ENCODE measurements at regions not wholly inside any gene's neighbourhood (a gene's known extent, or its start where the extent isn't known, plus 50 kb on each side); places are given as distances from the start of the nearest gene placed in this dataset.

DNA sequence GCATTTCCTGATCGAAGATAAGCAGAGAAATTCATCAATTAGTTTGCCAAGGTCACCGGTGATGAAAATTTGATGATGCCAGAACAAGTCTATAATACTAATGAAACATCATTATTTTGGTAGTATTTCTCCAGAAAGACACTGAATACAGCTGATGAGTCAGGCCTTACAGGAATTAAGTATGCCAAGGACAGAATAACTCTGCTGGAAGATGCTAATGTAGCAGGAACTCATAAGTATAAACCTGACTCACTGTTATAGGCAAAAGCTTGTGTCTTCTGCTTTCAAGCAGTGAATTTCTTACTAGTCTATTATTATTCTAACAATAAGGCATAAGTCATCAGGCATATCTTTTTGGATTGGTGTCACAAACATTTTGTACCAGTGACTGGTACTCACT is 1825.1 kb upstream of the IGFBP7 start:
- Mint-ChIP-seq H3K9me3 (peaks cover 21% of the 10 kb centered on the region), H3K4me3 (no peak overlapping the region)
- no peak for DNase-seq

GRCh38 chr4:58936436-58936835 is 1826.3 kb upstream of the IGFBP7 start:
- no peaks in the 10 kb centered on the region for H3K4me1 Mint-ChIP-seq (ENCODE audit: low read depth)
- H3K27ac Mint-ChIP-seq, result no peak overlapping the region
- no peak overlapping the region for H3K4me3 Mint-ChIP-seq
- no peaks in the 10 kb centered on the region for H3K27me3 Mint-ChIP-seq
- H3K36me3 Mint-ChIP-seq (ENCODE audit: low read depth), result no peaks in the 10 kb centered on the region
- no peak for DNase-seq
- H3K9me3 Mint-ChIP-seq, result peaks cover 15% of the 10 kb centered on the region

More for the DNA sequence above, 1825.1 kb upstream of the IGFBP7 start:
- Mint-ChIP-seq H3K4me1 (ENCODE audit: low read depth) (no peaks in the 10 kb centered on the region), H3K36me3 (ENCODE audit: low read depth) (no peaks in the 10 kb centered on the region), H3K27ac (no peak overlapping the region), H3K27me3 (no peaks in the 10 kb centered on the region)

GRCh38 chr4:58940167-58940566 is 1830.0 kb upstream of the IGFBP7 start:
- H3K27ac Mint-ChIP-seq, result no peak overlapping the region
- no peaks in the 10 kb centered on the region for H3K36me3 Mint-ChIP-seq (ENCODE audit: low read depth)
- H3K4me1 Mint-ChIP-seq (ENCODE audit: low read depth), result no peaks in the 10 kb centered on the region
- no peak for DNase-seq
- peaks cover 14% of the 10 kb centered on the region for H3K9me3 Mint-ChIP-seq
- no peak overlapping the region for H3K4me3 Mint-ChIP-seq
- H3K27me3 Mint-ChIP-seq, result no peaks in the 10 kb centered on the region

- H3K36me3 Mint-ChIP-seq (ENCODE audit: low read depth), result no peaks in the 10 kb centered on the region
- peaks cover 12% of the 10 kb centered on the region for H3K9me3 Mint-ChIP-seq
- no peak overlapping the region for H3K27ac Mint-ChIP-seq
- DNase-seq, result no peak
- H3K4me3 Mint-ChIP-seq, result no peak overlapping the region
- no peaks in the 10 kb centered on the region for H3K4me1 Mint-ChIP-seq (ENCODE audit: low read depth)
- H3K27me3 Mint-ChIP-seq, result no peaks in the 10 kb centered on the region
Measured at GRCh38 chr4:58941286-58941685, 1831.1 kb upstream of the IGFBP7 start.

DNA sequence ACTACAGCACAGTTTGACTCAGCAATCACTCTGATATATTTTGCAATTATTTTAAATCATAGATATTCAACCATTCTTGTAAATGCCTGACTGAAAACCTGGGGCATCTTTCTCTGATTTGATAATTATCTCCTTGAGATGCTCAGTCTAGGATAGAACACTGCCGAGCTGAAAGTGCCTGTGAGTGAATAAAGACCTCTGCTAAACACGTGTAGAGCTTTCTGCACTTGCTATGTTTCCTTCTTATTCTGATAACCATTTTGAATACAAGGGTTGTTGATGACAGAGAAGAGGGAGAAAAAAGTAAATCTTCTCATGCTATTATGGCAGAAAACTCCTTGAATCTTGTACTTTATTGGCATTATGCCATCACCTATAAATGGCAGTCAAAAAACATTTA is 1843.4 kb upstream of the IGFBP7 start:
- Mint-ChIP-seq H3K27ac (no peak overlapping the region), H3K4me1 (ENCODE audit: low read depth) (no peaks in the 10 kb centered on the region), H3K9me3 (peaks cover 8% of the 10 kb centered on the region), H3K27me3 (no peaks in the 10 kb centered on the region), H3K36me3 (ENCODE audit: low read depth) (no peaks in the 10 kb centered on the region), H3K4me3 (no peak overlapping the region)
- no peak for DNase-seq

- no peak for DNase-seq
- Mint-ChIP-seq H3K4me3 (no peak overlapping the region), H3K4me1 (ENCODE audit: low read depth) (no peaks in the 10 kb centered on the region), H3K36me3 (ENCODE audit: low read depth) (no peaks in the 10 kb centered on the region), H3K27ac (no peak overlapping the region), H3K27me3 (no peaks in the 10 kb centered on the region), H3K9me3 (peaks cover 14% of the 10 kb centered on the region)
Measured at GRCh38 chr4:58957711-58958110, 1847.5 kb upstream of the IGFBP7 start.

DNA sequence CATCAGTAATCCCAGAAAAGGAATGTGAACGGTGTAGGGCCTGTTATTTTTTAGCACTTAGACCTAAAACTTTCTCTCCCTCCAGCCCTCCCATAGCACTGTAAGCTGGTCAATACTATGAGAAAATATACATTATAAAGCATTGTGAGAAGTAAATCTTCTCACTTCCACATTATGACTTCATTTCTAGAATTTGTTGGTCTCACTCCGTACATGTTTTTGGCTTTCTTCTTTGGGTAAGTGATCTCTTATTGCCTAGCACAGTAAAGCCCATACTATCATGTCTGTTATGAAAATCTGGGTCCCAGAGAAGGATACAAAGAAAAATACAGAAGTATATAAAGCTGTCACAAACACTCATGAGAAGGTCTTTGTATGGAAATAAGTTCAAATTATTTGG is 1851.1 kb upstream of the IGFBP7 start:
- Mint-ChIP-seq H3K4me3 (no peak overlapping the region), H3K4me1 (ENCODE audit: low read depth) (no peaks in the 10 kb centered on the region)
- DNase-seq, result no peak

DNA sequence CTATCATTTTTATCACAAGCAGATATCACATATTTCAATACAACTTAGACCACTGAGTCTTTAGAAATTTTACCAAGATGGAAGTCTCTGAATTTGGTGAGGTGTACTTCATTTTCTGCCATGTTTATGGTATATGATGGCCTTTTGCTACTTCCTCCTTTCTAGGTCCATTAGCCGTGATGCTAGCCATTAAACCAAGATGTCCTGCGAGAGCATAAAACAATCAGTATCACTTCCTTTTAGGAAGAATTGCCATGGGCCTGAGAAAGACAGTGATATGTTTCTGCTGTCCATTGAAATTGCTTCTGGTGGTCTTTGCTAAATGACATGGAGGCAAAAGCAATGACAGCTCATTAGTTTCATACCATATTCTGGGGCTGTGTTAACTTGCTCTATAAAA is 1851.7 kb upstream of the IGFBP7 start:
- Mint-ChIP-seq H3K9me3 (peaks cover 18% of the 10 kb centered on the region), H3K27me3 (no peaks in the 10 kb centered on the region), H3K4me1 (ENCODE audit: low read depth) (no peaks in the 10 kb centered on the region), H3K36me3 (ENCODE audit: low read depth) (no peaks in the 10 kb centered on the region), H3K4me3 (no peak overlapping the region), H3K27ac (no peak overlapping the region)
- DNase-seq, result no peak

More for the DNA sequence above, 1851.1 kb upstream of the IGFBP7 start:
- Mint-ChIP-seq H3K9me3 (peaks cover 18% of the 10 kb centered on the region), H3K36me3 (ENCODE audit: low read depth) (no peaks in the 10 kb centered on the region), H3K27ac (no peak overlapping the region), H3K27me3 (no peaks in the 10 kb centered on the region)

GRCh38 chr4:58962424-58962823 is 1852.2 kb upstream of the IGFBP7 start:
- no peaks in the 10 kb centered on the region for H3K27me3 Mint-ChIP-seq
- no peaks in the 10 kb centered on the region for H3K4me1 Mint-ChIP-seq (ENCODE audit: low read depth)
- DNase-seq, result no peak
- H3K9me3 Mint-ChIP-seq, result peaks cover 16% of the 10 kb centered on the region
- H3K27ac Mint-ChIP-seq, result no peak overlapping the region
- no peaks in the 10 kb centered on the region for H3K36me3 Mint-ChIP-seq (ENCODE audit: low read depth)
- H3K4me3 Mint-ChIP-seq, result no peak overlapping the region

- no peak for DNase-seq
- Mint-ChIP-seq H3K4me1 (ENCODE audit: low read depth) (no peaks in the 10 kb centered on the region), H3K4me3 (no peak overlapping the region), H3K9me3 (peaks cover 10% of the 10 kb centered on the region), H3K36me3 (ENCODE audit: low read depth) (no peaks in the 10 kb centered on the region), H3K27me3 (no peaks in the 10 kb centered on the region), H3K27ac (no peak overlapping the region)
Measured at GRCh38 chr4:58981828-58982227, 1871.6 kb upstream of the IGFBP7 start.

DNA sequence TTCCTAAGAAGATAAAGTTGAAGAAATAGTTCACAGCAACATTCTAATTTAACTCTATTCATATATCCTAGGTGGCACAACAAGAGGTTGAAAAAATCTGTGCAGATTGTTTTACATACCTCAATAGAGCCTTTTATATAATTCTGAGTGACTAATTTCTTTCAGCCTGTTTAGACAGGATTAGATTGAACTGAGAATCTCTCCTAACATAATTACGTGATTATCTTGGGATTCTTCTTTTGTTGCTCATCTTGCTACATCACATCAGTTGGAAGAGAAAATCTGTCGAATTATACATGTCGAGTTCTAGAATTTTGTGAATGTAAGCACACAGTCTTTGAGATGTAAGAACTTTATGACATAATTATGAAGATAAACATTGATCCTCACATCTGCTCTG is 1873.7 kb upstream of the IGFBP7 start:
- Mint-ChIP-seq H3K4me1 (ENCODE audit: low read depth) (no peaks in the 10 kb centered on the region), H3K27me3 (no peaks in the 10 kb centered on the region), H3K27ac (no peak overlapping the region), H3K4me3 (no peak overlapping the region), H3K9me3 (peaks cover 20% of the 10 kb centered on the region), H3K36me3 (ENCODE audit: low read depth) (no peaks in the 10 kb centered on the region)
- DNase-seq, result no peak

DNA sequence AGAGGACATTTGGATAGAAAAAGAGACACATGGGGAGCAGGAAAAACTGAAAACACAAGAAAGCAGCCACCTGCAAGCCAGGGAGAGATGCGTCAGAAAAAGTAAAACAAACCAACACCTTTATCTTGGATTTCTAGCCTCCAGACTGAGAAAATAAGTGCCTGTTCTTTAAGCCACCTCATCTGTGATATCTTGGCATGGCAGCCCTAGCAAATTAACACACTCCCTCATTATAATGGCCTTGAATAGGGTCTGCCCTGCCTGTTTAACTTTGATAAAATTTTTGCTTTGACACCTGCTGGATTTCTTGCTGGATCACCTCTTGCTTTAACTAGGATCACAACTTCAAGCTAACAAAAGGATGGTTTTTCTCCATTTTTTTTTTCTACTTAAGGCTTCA is 1892.0 kb upstream of the IGFBP7 start:
- H3K27ac Mint-ChIP-seq, result no peak overlapping the region
- no peaks in the 10 kb centered on the region for H3K36me3 Mint-ChIP-seq (ENCODE audit: low read depth)
- no peak for DNase-seq
- no peak overlapping the region for H3K4me3 Mint-ChIP-seq
- no peaks in the 10 kb centered on the region for H3K4me1 Mint-ChIP-seq (ENCODE audit: low read depth)
- H3K27me3 Mint-ChIP-seq, result no peaks in the 10 kb centered on the region
- peaks cover 25% of the 10 kb centered on the region for H3K9me3 Mint-ChIP-seq

GRCh38 chr4:59024257-59024656 is 1914.1 kb upstream of the IGFBP7 start:
- peaks cover 27% of the 10 kb centered on the region for H3K9me3 Mint-ChIP-seq
- H3K27ac Mint-ChIP-seq, result no peak overlapping the region
- DNase-seq, result no peak
- H3K36me3 Mint-ChIP-seq (ENCODE audit: low read depth), result no peaks in the 10 kb centered on the region
- no peaks in the 10 kb centered on the region for H3K4me1 Mint-ChIP-seq (ENCODE audit: low read depth)
- H3K4me3 Mint-ChIP-seq, result no peak overlapping the region
- no peaks in the 10 kb centered on the region for H3K27me3 Mint-ChIP-seq

DNA sequence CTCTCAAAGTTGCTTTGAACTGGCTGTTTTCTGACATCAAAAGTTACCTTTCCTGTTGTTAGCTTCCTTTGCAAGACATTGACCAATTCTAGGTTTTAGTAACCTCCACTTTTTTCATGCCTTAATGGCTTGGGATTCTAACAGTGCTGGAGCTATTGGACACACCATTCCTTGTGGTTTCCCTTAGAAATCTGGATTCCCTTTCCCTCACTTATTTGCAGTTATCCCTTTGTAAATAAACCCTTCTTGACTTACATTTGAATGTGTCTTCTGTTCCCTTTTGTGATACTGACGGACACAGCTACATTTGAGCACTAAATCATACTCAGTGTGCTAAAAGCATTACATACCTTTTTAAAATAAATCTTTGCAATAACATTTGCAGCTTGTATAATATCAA is 1927.6 kb upstream of the IGFBP7 start:
- Mint-ChIP-seq H3K4me1 (ENCODE audit: low read depth) (no peaks in the 10 kb centered on the region), H3K27me3 (no peaks in the 10 kb centered on the region), H3K27ac (no peak overlapping the region), H3K9me3 (peaks cover 14% of the 10 kb centered on the region), H3K4me3 (no peak overlapping the region), H3K36me3 (ENCODE audit: low read depth) (no peaks in the 10 kb centered on the region)
- DNase-seq, result no peak

DNA sequence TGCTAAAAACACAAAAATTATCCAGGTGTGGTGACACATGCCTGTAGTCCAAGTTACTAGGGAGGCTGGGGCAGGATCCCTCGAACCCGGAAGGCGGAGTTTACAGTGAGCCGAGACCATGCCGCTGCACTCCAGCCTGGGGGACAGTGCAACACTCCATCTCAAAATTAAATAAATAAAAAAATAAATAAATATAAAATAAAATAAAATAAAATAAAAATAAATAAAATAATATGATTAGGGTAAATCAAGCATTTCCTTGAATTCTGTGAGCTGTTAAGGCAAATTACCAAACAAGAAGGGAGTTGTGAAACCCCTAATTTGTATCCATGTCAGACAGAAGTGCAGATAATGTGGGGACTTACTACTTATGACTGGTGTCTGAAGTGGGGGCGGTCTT is 1928.9 kb upstream of the IGFBP7 start:
- H3K27ac Mint-ChIP-seq, result no peak overlapping the region
- no peaks in the 10 kb centered on the region for H3K4me1 Mint-ChIP-seq (ENCODE audit: low read depth)

DNA sequence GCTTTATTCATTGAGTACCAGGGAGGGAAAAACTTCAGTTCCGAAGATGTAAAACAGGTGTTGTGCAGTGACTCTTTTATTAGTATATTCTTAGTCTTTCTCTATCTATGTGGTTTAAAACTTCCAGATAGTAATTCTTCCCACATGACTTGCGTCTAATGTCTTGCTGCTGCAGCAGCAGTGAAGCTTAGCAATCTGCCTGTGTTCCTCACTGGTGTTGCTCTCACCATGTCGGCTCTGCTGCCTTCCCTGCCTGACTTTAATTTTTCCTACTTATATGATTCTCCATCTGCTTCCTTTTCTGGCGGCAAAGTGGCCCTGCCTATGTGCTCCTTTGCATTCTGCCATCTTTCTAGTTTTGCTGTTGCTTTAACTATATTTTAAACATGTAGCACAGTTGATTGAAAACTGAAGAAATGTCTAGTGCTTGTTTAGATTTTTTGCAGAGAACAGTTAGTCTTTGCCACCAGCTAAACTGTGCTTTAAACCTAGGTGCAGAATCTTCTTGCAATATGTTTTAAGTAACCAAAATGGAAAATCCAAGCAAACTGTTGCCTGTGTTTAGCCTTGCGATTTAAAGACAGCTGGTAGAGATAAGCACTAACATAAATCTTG is 1934.2 kb upstream of the IGFBP7 start:
- Mint-ChIP-seq H3K27ac (no peak overlapping the region), H3K27me3 (no peaks in the 10 kb centered on the region), H3K9me3 (peaks cover 8% of the 10 kb centered on the region), H3K4me3 (no peak overlapping the region), H3K4me1 (ENCODE audit: low read depth) (no peaks in the 10 kb centered on the region), H3K36me3 (ENCODE audit: low read depth) (no peaks in the 10 kb centered on the region)
- no peak for DNase-seq

More for the DNA sequence above, 1928.9 kb upstream of the IGFBP7 start:
- H3K9me3 Mint-ChIP-seq, result peaks cover 13% of the 10 kb centered on the region
- no peaks in the 10 kb centered on the region for H3K27me3 Mint-ChIP-seq
- no peak overlapping the region for H3K4me3 Mint-ChIP-seq
- DNase-seq, result no peak
- no peaks in the 10 kb centered on the region for H3K36me3 Mint-ChIP-seq (ENCODE audit: low read depth)
